Colonic mucosa (tissue), 4 donors: ENCODE measurements at regions not wholly inside any gene's neighbourhood (a gene's known extent, or its start where the extent isn't known, plus 50 kb on each side); places are given as distances from the start of the nearest gene placed in this dataset.

Experiments
- DNase-seq: peaks from one replicate; pipeline ENCODE4 v3.0.0-alpha.2; 2020
- H3K27ac ChIP-seq: fragments of 200-600 bp; one replicate; pipeline ENCODE4 v1.8.0; 2021
- H3K27me3 ChIP-seq: fragments of 200-600 bp; one replicate; pipeline ENCODE4 v1.8.0; 2021
- H3K36me3 ChIP-seq: fragments of 200-600 bp; one replicate; pipeline ENCODE4 v1.8.0; 2021
- H3K4me1 ChIP-seq: fragments of 200-600 bp; one replicate; pipeline ENCODE4 v1.8.0; 2021; ENCODE audit warnings: mild to moderate bottlenecking
- H3K4me3 ChIP-seq: fragments of 200-600 bp; one replicate; pipeline ENCODE4 v1.8.0; 2021
- H3K9ac ChIP-seq, 2 donors: one replicate each; pipeline ENCODE4 v1.7.0; 2013; ENCODE audit warnings: control low read depth in 2 of 2, low read depth in 2 of 2, low read length in 2 of 2
- H3K9me3 ChIP-seq: fragments of 200-600 bp; one replicate; pipeline ENCODE4 v1.8.0; 2021
- CTCF ChIP-seq: fragments of 200-600 bp; IDR thresholded peaks from one replicate; pipeline ENCODE4 v1.8.0; 2022; ENCODE audit warnings: antibody characterized with exemption, mild to moderate bottlenecking
- intact Hi-C: fragments of 100-400 bp; cut with DNase I; formaldehyde crosslinking; loops from one replicate; pipeline ENCODE4 v1.14.1; 2022
- donor health status: healthy.
- donor health status: DM: no; HTN: no; CAD: no.
- donor health status: DM: no; HTN: no; CAD: no.

- DNase-seq, result no peak
- intact Hi-C loops, result no loop called here
- H3K4me1 ChIP-seq, result no peaks in the 10 kb centered on the region
Observed at GRCh38 chr1:177368255-177368654, 197.5 kb downstream of the BRINP2 start.

GRCh38 chr1:177366091-177366490 lies 195.3 kb downstream of the BRINP2 start:
- intact Hi-C loops, result no loop called here
- H3K4me1 ChIP-seq, result no peaks in the 10 kb centered on the region

More at GRCh38 chr1:177368255-177368654, 197.5 kb downstream of the BRINP2 start:
- Histone ChIP-seq H3K27me3 (no peaks in the 10 kb centered on the region), H3K4me3 (no peak overlapping the region), H3K9me3 (no peaks in the 10 kb centered on the region), H3K36me3 (no peaks in the 10 kb centered on the region), H3K9ac (no peak overlapping the region), H3K27ac (no peak overlapping the region)
- no peak for TF ChIP-seq CTCF

GRCh38 chr1:177360791-177361190 lies 190.0 kb downstream of the BRINP2 start:
- no peak overlapping the region for H3K9ac ChIP-seq
- H3K4me1 ChIP-seq, result no peaks in the 10 kb centered on the region
- no peaks in the 10 kb centered on the region for H3K27me3 ChIP-seq
- no peak for TF ChIP-seq CTCF
- H3K9me3 ChIP-seq, result no peaks in the 10 kb centered on the region
- intact Hi-C loops, result no loop called here
- no peaks in the 10 kb centered on the region for H3K36me3 ChIP-seq
- DNase-seq, result no peak
- no peak overlapping the region for H3K27ac ChIP-seq
- no peak overlapping the region for H3K4me3 ChIP-seq

More at GRCh38 chr1:177366091-177366490, 195.3 kb downstream of the BRINP2 start:
- no peak for TF ChIP-seq CTCF
- H3K27me3 ChIP-seq, result no peaks in the 10 kb centered on the region
- no peaks in the 10 kb centered on the region for H3K9me3 ChIP-seq
- H3K9ac ChIP-seq, result no peak overlapping the region
- H3K4me3 ChIP-seq, result no peak overlapping the region
- no peak overlapping the region for H3K27ac ChIP-seq
- no peak for DNase-seq
- no peaks in the 10 kb centered on the region for H3K36me3 ChIP-seq

- intact Hi-C loops, result loop anchor here (5.0 kb wide), 1 partner anchor 100 kb away; no protein-coding TSS in a partner anchor
- TF ChIP-seq CTCF, result no peak
Observed at GRCh38 chr1:177356674-177357435, 186.1 kb downstream of the BRINP2 start.

GRCh38 chr1:177355575-177355974 lies 184.8 kb downstream of the BRINP2 start:
- no peak overlapping the region for H3K9ac ChIP-seq
- no peaks in the 10 kb centered on the region for H3K27me3 ChIP-seq
- no peaks in the 10 kb centered on the region for H3K4me1 ChIP-seq
- DNase-seq, result no peak
- H3K27ac ChIP-seq, result no peak overlapping the region
- no peaks in the 10 kb centered on the region for H3K36me3 ChIP-seq
- no peak overlapping the region for H3K4me3 ChIP-seq
- no peaks in the 10 kb centered on the region for H3K9me3 ChIP-seq
- TF ChIP-seq CTCF, result peak; percentile 26
- intact Hi-C loops, result loop anchor here (5.0 kb wide), 1 partner anchor 98 kb away; no protein-coding TSS in a partner anchor

More at GRCh38 chr1:177356674-177357435, 186.1 kb downstream of the BRINP2 start:
- no peaks in the 10 kb centered on the region for H3K9me3 ChIP-seq
- H3K36me3 ChIP-seq, result no peaks in the 10 kb centered on the region
- no peak overlapping the region for H3K4me3 ChIP-seq
- H3K27ac ChIP-seq, result no peak overlapping the region
- DNase-seq, result no peak
- H3K9ac ChIP-seq, result no peak overlapping the region
- no peaks in the 10 kb centered on the region for H3K4me1 ChIP-seq
- no peaks in the 10 kb centered on the region for H3K27me3 ChIP-seq
